GOT3 (cell line): ENCODE measurements at regions not wholly inside any gene's neighbourhood (a gene's known extent, or its start where the extent isn't known, plus 50 kb on each side); places are given as distances from the start of the nearest gene placed in this dataset.
A peak's percentile ranks its signal among the peaks of the same experiment; 100 is the strongest.
"Not testable (repeated sequence)": the region's sequence is repeated elsewhere in the genome, so short reads cannot be mapped to it uniquely, and the experiment has no call there.

Experiments
- DNase-seq: peaks from one replicate; lab custom pipeline; 2025; ENCODE audit warnings: mixed read lengths; lab: John Stamatoyannopoulos, UW

DNA sequence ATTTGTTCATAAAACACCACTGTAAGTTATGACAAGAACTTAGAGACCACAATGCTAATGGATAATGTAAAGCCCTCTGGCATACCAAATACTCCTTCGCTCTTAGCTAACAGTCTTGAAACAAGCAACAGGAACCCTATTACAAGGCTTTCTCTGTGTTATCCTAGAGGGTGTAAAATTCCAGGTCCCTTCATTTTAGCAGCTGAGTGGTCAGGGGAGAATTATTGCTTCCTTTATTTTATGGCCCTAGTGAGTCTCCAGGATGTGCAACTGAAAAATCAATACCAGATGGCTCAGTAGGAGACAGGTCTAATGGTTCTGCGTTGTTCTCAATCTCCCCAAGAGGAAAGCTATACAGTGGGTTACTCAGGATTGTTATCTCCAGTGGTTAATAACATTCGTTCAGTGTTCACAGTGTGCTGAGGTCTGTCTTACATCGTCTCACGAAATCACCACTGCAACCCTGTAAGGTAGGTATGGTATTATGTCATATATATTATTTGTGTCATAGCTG lies 172.7 kb upstream of the CNOT2 start:
- DNase-seq, result no peak

DNA sequence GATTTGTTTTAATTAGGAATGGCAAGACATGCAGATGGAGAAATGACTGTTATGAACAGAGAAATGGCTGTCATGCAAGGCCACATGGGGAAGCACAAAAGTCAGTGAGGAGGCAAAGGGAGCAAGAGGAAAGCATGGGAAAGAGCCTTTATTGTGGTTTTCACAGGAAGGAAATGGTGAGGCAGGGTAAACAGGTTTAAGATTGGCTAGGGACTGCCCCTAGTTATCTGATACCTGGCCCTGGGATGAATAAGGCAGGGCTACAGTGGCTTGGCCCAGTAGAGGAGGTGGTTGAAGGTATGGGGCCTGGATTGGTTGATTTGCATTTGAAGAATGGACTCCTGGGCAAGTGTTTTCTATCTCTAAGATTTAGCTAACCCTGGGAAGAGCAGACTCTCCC lies 168.7 kb upstream of the CNOT2 start:
- no peak for DNase-seq

DNA sequence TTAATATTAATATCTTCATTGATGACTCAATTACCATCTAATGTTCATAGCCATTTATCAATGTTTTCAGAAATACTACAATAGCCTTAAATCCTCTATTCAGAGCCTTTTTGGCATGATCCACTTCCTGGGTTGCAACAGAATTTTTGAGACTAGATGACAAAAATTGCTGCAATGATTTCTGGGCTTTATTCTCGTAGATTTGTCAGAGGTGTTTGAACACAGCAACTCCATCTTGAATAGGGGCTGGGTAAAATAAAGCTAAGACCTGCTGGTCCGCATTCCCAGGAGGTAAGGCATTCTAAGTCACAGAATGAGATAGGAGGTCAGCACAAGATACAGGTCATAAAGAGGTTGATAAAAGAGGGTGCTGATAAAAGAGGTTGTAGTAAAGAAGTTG lies 165.8 kb upstream of the CNOT2 start:
- no peak for DNase-seq

DNA sequence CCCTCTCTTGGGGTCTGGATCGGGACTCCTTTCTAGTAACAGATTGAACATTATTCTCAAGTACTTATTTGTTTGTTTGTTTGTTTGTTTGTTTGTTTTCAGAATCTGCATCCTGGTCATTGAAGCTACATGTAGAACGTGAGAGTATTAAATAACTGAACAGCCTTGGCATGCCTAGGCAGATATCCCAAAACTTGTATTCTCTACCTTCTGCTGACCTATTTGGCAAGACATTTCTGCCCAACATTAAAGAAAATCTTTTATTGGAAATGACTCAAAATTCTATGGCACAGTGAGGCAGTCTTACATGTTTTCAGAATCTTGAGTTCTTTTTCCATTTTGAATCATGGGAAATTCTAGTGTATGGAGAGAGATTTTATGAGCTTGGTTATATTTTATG lies 165.1 kb upstream of the CNOT2 start:
- no peak for DNase-seq

DNA sequence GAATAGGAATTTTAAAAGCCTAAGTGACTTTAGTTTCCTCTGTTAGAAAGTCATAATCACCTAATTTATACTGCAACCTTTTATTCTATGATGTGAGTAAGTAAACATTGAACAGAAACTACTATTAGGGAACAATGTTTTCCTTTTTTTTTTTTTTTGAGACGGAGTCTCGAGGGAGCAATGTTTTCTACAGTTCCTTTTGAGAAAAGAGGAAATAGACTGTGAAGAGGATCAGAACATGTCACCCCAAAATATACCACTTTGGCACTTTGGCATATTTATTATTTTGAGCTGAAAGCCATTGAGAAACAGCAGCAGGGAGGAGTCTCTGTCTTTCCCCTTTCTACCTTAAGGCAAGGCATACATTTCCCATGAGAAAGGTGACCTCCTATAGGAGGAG lies 162.7 kb upstream of the CNOT2 start:
- DNase-seq, result no peak

DNA sequence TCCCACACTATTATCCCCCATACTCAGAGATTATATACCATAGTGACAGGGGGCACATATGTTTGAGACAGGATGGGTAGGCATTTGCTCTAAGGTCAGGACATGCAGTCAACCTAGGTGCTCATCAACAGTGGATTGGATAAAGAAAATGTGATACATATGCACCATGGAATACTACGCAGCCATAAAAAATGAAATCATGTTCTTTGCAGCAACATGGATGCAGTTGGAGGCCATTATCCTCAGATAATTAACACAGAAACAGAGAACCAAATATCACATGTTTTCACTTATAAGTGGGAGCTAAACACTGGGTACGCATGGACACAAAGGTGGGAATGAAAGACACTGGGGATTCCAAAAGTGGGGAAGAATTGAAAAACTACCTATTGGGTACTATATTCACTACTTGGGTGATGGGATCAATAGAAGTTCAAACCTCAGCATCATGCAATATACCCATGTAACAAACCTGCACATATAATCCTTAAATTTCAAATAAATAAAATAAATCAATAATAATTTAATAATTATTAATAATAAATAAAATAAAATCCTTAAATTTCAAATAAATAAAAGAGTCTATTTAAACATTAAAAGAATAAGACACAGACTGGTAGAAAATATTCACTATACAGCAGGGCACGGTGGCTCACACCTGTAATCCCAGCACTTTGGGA lies 160.1 kb upstream of the CNOT2 start:
- no peak for DNase-seq

DNA sequence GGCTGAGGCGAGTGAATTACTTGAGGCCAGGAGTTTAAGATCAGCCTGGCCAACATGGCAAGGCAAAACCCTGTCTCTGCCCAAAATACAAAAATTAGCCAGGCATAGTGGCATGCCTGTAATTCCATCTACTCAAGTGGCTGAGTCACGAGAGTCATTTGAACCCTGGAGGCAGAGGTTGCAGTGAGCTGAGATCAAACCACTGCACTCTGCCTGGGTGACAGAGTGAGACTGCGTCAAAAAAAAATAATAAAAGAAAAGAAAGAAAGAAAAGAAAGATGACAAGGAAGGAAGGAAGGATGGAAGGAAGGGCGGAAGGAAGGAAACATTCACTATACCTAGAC lies 159.6 kb upstream of the CNOT2 start:
- DNase-seq, result no peak

DNA sequence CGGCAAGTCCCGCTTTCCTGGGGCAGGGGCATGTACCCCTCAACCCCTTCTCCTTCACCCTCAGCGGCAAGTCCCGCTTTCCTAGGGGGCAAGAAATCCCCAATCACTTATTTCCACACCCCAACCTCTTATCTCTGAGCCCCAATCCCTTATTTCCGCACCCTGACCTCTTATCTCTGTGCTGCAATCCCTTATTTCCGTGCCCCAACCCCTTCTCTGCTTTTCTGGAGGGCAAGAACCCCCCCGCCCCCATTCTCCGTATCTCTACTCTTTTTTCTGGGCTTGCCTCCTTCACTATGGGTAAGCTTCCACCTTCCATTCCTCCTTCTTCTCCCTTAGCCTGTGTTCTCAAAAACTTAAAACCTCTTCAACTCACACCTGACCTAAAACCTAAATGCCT lies 156.9 kb upstream of the CNOT2 start:
- DNase-seq, result not testable (repeated sequence)

DNA sequence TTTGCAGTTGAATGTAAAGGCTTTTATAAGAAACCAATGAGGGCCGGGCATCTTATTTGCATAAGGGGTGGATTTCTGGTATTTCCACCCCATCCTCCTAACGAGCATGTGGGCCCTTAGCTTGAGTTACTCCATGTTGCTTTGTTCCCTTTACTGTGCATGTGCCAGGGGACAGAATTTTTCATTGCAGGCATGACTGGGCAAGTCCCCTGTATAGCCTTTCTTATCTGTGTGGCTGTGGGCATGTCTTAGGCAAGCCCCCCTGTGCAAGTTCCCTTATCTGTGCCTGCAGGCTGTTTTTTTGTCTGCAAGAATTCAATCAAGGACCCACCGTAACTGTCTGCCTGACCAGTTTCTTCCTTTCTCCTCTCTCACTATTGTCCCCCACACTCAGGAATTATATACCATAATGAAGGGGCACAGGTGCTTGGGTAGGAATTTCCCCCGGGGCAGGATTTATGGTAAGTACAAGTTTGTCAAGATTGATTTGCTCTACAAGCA lies 152.2 kb upstream of the CNOT2 start:
- no peak for DNase-seq

DNA sequence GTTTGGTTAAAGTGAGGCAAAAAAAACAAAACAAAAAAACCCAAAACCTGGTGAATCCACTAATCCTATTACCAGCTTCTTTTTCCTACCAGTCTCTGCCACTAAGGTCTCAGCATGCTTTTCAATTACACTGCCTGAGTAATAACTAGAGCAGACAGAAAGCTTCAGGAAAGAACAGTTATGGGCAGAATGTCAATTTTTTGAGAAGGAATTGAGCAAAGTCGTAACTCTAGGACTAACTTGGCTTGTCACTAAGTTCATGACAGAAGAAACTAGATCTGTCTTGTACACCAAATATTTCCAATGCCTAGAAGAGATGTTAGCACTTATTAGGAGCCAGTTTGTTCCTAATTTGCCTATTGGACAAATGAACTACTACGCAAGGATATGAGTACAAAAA lies 148.8 kb upstream of the CNOT2 start:
- DNase-seq, result no peak

DNA sequence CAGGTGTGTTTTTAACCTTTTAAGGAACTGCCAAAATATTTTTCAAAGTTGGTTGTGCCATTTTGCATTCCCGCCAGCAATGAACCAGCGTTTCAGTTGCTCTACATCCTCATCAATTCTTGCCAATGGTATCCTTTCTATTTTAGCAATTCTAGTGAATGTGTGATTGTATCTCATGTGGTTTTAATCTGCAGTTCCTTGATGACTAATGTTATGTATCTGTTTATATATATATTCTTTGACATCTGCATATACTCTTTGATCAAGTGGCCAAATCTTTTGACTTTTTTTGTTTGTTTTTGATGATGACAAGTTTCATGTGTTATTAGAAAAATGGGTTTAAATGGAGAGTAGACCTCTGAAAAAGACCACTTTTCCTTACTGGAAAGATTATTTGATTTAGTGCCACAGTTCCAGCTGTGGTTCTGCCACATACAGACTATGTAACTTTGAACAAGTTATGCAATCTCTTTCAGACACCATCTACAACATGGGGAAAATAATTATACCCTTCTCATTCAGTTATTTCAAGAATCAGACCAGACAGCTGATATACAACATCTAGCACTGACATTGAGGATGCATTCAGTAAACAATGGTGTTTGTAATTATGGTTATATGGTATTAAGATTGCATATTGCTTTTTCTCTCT lies 146.3 kb upstream of the CNOT2 start:
- no peak for DNase-seq

DNA sequence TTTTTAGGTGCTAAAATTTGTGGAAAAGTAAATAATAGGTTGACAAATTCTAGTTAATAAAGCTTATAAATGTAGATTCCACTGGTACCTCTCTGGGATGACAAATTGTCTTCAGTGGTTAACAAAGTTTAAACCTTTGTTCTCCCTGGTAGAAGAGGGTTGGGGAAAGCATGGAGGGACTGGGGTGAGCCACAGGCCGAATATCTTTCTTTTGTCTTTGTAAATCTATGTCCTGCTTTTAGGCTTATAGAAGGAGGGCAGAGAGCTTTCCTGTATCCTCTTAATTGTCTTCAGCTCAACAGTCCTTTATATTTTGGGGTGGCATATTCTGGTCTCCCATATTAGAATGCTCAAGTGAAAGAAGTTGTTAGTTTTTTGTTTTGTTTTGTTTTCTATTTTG lies 142.2 kb upstream of the CNOT2 start:
- DNase-seq, result no peak

DNA sequence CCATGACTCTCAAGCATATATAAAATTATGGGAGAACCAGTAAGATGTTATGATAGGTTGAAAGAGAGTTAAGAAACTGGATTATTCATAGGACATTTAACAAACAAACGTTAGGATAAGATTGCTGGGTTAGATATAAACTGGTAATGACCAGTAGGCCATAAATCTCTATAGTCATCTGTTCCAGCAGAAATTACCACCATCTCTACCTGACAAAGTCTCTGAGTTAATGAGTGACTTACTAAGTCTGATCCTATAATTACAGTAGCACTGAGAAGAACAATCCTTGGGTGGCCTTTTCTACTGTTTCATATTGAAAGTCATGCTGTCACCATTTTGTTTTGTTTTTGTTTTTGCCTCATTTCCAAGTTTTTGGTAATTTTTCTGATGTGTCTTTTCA lies 136.9 kb upstream of the CNOT2 start:
- DNase-seq, result no peak

DNA sequence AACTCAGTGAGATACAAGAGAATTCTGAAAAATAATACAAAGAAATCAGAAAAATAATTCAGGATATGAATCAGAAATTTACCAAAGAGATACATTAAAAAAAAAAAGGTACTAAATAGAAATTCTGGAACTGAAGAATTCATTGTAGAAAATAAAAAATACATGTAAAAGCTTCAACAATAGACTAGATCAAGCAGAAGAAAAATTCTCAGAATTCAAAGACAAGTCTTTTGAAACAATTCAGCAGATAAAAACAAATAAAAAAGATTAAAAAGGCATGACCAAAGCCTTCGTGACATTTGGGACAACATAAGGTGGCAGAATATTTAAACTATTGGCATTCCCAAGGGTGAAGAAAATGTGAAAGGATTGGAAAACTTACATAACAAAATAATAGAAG lies 133.1 kb upstream of the CNOT2 start:
- no peak for DNase-seq

DNA sequence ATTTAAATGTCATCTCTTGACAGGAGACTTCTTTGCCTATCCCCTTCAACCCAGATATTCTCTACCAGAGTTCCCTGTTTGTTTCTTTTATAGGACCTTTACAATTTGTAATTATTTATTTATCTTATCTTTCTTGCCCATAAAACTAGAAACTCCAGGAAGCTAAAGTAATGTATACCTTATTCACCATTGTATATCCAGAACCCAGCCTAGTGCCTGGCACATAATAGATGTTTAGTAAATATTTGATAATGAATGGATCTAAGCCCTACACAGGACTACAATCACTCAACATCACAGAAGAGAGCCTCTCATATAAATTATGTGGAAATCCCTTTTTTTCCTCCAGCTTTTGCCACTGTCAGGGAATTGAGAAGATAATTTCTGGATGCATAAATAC lies 125.6 kb upstream of the CNOT2 start:
- no peak for DNase-seq

DNA sequence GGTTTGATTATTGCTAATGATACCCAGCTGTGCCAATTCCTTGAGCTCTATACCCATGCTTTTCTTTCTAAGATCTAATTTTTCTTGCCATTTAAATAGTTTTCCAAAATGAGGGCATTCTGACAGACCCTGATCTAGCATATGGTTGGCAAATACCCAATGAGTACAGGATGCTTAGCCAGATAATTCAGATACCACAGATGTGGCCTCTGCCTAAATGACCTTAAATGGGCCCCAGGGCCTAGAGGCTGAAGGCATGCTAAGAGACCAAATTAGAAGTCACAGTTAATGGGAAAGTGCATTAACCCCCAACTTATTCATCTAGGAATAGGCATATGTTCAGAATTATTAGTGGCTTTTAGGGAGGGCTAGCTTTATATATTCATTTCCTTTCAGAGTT lies 122.3 kb upstream of the CNOT2 start:
- DNase-seq, result no peak

DNA sequence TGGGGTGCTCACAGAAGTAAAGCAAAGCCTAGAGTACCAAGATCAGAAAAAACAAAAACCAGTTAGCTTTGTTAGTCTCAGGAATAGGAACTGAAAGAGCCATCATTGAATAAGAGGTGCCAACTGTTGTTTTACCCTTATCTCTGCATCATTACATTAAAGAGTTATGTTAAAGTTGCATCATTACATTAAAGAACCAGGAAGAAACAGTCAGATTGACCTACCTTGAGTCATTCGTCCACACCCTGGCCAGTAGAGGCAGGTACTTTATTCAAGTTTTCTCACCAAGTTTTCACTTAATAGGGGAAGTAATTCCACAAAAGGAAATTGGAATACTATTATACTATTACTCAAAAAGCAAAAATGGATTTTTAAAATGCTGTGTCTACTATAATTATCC lies 121.7 kb upstream of the CNOT2 start:
- DNase-seq, result no peak

DNA sequence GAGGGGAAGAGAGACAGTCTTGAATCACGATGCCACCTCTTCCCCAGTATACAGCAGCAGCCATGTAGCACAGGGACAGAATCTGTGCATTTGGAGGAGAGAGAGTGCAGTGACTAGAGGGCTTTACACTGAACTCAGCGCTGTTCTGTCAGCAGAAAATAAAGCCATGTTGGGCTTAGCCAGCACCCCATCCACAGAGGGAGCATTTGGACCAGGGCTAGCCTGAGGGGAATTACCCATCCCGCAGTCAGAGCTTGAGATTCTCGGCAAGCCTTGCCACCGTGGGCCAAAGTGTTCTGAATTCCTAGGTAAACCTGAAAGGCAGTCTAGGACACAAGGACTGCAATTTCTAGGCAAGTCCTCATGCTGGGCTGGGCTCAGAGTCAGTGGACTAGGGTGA lies 120.4 kb upstream of the CNOT2 start:
- no peak for DNase-seq

DNA sequence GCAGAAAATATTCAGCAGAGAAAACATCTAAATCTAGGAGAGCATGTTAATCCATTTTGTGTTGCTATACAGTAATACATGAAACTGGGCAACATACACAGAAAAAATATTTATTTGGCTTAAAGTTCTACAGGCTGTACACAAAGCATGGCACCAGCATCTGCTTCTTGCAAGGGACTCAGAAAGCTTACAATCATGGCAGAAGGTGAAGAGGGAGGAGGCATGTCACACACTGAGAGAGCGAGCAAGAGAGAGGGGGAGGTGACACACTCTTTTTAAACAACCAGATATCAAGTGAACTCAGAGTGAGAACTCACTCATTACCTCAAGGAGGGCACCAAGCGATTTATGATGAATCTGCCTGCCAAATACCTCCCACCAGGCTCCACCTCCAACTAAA lies 94.2 kb upstream of the CNOT2 start:
- DNase-seq, result no peak

DNA sequence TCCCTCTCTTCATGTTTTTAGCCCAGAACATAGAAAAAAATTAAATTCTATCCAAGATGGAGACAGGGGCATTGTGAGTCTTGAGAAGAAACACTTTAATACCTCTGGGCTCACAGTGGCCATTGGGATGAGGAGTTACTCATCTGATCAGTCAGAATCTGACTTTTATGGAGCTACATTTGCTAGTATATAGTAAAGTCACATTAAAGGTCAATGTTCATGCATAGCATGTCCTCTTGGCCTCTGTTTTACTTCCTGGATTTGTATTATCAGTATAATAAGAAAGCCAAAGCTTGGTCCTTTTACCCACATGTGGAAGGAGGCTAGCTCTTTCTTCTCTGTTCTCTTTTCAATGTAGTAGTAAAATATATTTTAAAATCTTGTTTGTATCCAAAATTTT lies 93.6 kb upstream of the CNOT2 start:
- no peak for DNase-seq

DNA sequence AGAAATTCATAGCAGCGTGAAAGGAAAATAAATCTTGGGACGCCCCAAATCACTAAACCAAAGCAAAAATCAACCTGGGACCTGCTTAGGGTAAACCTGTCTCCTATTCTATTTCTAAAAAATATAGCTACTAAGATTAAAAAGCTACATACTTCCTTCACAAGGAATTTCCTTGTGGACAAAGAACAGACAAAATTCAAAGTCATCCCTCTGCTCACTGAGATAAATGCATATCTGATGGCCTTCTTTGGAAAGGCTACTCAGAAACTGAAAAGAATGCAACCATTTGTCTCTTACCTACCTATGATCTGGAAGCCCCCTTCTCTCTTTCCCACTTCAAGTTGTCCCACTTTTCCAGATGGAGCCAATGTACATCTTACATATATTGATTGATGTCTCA lies 93.0 kb upstream of the CNOT2 start:
- DNase-seq, result no peak

DNA sequence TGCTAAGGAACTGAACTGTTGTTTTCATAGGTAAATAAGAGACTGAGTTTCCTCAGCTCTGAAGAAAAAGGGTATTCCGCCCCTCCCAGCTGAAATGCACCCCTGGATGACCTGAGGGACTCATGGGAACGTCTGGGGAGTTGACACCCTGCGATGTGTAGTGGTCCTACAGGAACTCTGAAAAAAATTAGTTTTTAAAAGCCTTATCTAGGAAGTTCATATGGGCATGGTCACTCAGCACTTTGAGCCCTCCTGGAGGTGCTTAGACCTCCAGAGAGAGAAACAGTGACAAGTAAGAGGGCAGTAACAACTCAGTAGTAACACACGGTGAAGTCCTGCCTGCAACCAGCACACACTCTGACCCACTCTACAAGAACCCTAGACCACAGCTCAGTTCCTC lies 91.2 kb upstream of the CNOT2 start:
- no peak for DNase-seq

DNA sequence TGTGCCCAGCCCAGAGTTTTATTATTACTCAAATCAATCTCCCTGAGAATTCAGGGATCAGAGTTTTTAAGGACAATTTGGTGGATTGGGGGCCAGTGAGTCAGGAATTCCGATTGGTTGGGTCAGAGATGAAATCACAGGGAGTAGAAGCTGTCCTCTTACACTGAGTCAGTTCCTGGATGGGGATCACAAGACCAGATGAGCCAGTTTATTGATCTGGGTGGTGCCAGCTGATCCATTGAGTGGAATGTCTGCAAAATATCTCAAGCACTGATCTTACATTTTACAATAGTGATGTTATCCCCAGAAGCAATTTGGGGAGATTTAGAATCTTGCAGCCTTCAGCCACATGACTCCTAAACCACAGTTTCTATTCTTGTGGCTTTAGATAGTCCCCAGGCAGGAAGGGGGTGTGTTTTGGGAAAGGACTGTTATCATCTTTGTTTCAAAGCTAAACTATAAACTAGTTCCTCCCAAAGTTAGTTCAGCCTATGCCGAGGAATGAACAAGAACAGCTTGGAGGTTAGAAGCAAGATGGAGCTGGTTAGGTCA lies 89.1 kb upstream of the CNOT2 start:
- peak; percentile 83 for DNase-seq
